HG03103 (cell line): ENCODE measurements at regions not wholly inside any gene's neighbourhood (a gene's known extent, or its start where the extent isn't known, plus 50 kb on each side); places are given as distances from the start of the nearest gene placed in this dataset.
"Not testable (repeated sequence)": the region's sequence is repeated elsewhere in the genome, so short reads cannot be mapped to it uniquely, and the experiment has no call there.

ENCODE experiments used
- ATAC-seq: cut with Tn5 transposase; IDR thresholded peaks from one replicate; pipeline ENCODE4 v1.9.1; 2021; ENCODE audit warnings: low read depth; ENCODE audit not compliant: unreplicated experiment

- ATAC-seq, result no peak
Measured at GRCh38 chr3:154904328-154904727, 175.8 kb upstream of the MME start.

- ATAC-seq, result not testable (repeated sequence)
Measured at GRCh38 chr3:154902495-154902894, 177.6 kb upstream of the MME start.

GRCh38 chr3:154901278-154901677, 178.8 kb upstream of the MME start:
- no peak for ATAC-seq

GRCh38 chr3:154900816-154901215, 179.3 kb upstream of the MME start:
- ATAC-seq, result no peak

- ATAC-seq, result no peak
Measured at GRCh38 chr3:154898916-154899315, 181.2 kb upstream of the MME start.

GRCh38 chr3:154898443-154898842, 181.7 kb upstream of the MME start:
- no peak for ATAC-seq

- ATAC-seq, result no peak
Measured at GRCh38 chr3:154893813-154894212, 186.3 kb upstream of the MME start.

GRCh38 chr3:154889227-154889634, 190.9 kb upstream of the MME start:
- ATAC-seq, result no peak

GRCh38 chr3:154887869-154888268, 192.2 kb upstream of the MME start:
- ATAC-seq, result no peak

- ATAC-seq, result no peak
Measured at GRCh38 chr3:154886437-154886836, 193.7 kb upstream of the MME start.

- ATAC-seq, result no peak
Measured at GRCh38 chr3:154885418-154885817, 194.7 kb upstream of the MME start.

- no peak for ATAC-seq
Measured at GRCh38 chr3:154884952-154885351, 195.2 kb upstream of the MME start.

- ATAC-seq, result no peak
Measured at GRCh38 chr3:154875142-154875541, 205.0 kb upstream of the MME start.

- no peak for ATAC-seq
Measured at GRCh38 chr3:154872696-154873095, 207.4 kb upstream of the MME start.

GRCh38 chr3:154872074-154872473, 208.0 kb upstream of the MME start:
- ATAC-seq, result no peak

- ATAC-seq, result no peak
Measured at GRCh38 chr3:154864947-154865346, 215.2 kb upstream of the MME start.

GRCh38 chr3:154862265-154862664, 217.9 kb upstream of the MME start:
- no peak for ATAC-seq

GRCh38 chr3:154852998-154853397, 227.1 kb upstream of the MME start:
- ATAC-seq, result not testable (repeated sequence)

- no peak for ATAC-seq
Measured at GRCh38 chr3:154852515-154852914, 227.6 kb upstream of the MME start.

GRCh38 chr3:154851644-154852043, 228.5 kb upstream of the MME start:
- ATAC-seq, result no peak

- ATAC-seq, result no peak
Measured at GRCh38 chr3:154850921-154851320, 229.2 kb upstream of the MME start.

GRCh38 chr3:154849408-154849807, 230.7 kb upstream of the MME start:
- ATAC-seq, result no peak

- no peak for ATAC-seq
Measured at GRCh38 chr3:154844863-154845262, 235.3 kb upstream of the MME start.
